ENCODE measurements at regions not wholly inside any gene's neighbourhood (a gene's known extent, or its start where the extent isn't known, plus 50 kb on each side); places are given as distances from the start of the nearest gene placed in this dataset.

- TF ChIP-seq CTCF (IDR thresholded peaks at IDR 0.05; ENCODE audit: extremely low read depth, insufficient read depth, missing control alignments): no peak
- in situ Hi-C loops (cut with MboI; ENCODE audit: low pct_unique_long_range_greater_than_20kb, low sequenced_read_pairs, unreplicated experiment): no loop called here
These were observed 228.7 kb downstream of the LACC1 start for GRCh38 chr13:44108331-44108858.

GRCh38 chr13:44110091-44110621, 230.5 kb downstream of the LACC1 start:
- in situ Hi-C loops (cut with MboI; ENCODE audit: low pct_unique_long_range_greater_than_20kb, low sequenced_read_pairs, unreplicated experiment): no loop called here
- no peak for DNase-seq (ENCODE audit: low spot score)
- no peak for TF ChIP-seq CTCF (IDR thresholded peaks at IDR 0.05; ENCODE audit: extremely low read depth, insufficient read depth, missing control alignments)

More at GRCh38 chr13:44108331-44108858, 228.7 kb downstream of the LACC1 start:
- no peak for DNase-seq (ENCODE audit: low spot score)

- in situ Hi-C loops (cut with MboI; ENCODE audit: low pct_unique_long_range_greater_than_20kb, low sequenced_read_pairs, unreplicated experiment): no loop called here
- no peak for DNase-seq (ENCODE audit: low spot score)
- no peak for TF ChIP-seq CTCF (IDR thresholded peaks at IDR 0.05; ENCODE audit: extremely low read depth, insufficient read depth, missing control alignments)
These were observed 232.0 kb downstream of the LACC1 start for GRCh38 chr13:44111701-44112100.

GRCh38 chr13:44112700-44113329, 233.1 kb downstream of the LACC1 start:
- no peak for DNase-seq (ENCODE audit: low spot score)
- in situ Hi-C loops (cut with MboI; ENCODE audit: low pct_unique_long_range_greater_than_20kb, low sequenced_read_pairs, unreplicated experiment): no loop called here
- no peak for TF ChIP-seq CTCF (IDR thresholded peaks at IDR 0.05; ENCODE audit: extremely low read depth, insufficient read depth, missing control alignments)

GRCh38 chr13:44116562-44117332, 237.0 kb downstream of the LACC1 start:
- in situ Hi-C loops (cut with MboI; ENCODE audit: low pct_unique_long_range_greater_than_20kb, low sequenced_read_pairs, unreplicated experiment): no loop called here
- TF ChIP-seq CTCF (IDR thresholded peaks at IDR 0.05; ENCODE audit: extremely low read depth, insufficient read depth, missing control alignments): no peak
- no peak for DNase-seq (ENCODE audit: low spot score)

GRCh38 chr13:44117351-44117750, 237.6 kb downstream of the LACC1 start:
- TF ChIP-seq CTCF (IDR thresholded peaks at IDR 0.05; ENCODE audit: extremely low read depth, insufficient read depth, missing control alignments): no peak
- in situ Hi-C loops (cut with MboI; ENCODE audit: low pct_unique_long_range_greater_than_20kb, low sequenced_read_pairs, unreplicated experiment): no loop called here
- DNase-seq (ENCODE audit: low spot score): peak; percentile 4
